H9 (cell line): ENCODE measurements at regions not wholly inside any gene's neighbourhood (a gene's known extent, or its start where the extent isn't known, plus 50 kb on each side); places are given as distances from the start of the nearest gene placed in this dataset.

Experiments used
- DNase-seq: peaks from one replicate; pipeline ENCODE4 v3.0.0-alpha.2; 2017
- H2AFZ ChIP-seq: one replicate; pipeline ENCODE4 v1.6.1; 2013; ENCODE audit warnings: mild to moderate bottlenecking, low read length, control low read depth, moderate library complexity
- H2AK5ac ChIP-seq: 2 replicates; pipeline ENCODE4 v1.6.1; 2013; ENCODE audit warnings: low read length, control low read depth, mixed read lengths; ENCODE audit not compliant: insufficient read length
- H2BK120ac ChIP-seq: one replicate; pipeline ENCODE4 v1.6.1; 2013; ENCODE audit warnings: low read depth, mild to moderate bottlenecking, low read length, control low read depth, inconsistent platforms; ENCODE audit not compliant: poor library complexity, severe bottlenecking
- H2BK12ac ChIP-seq: 2 replicates; pipeline ENCODE4 v1.6.1; 2013; ENCODE audit warnings: low read length, control low read depth, mixed read lengths, low read depth; ENCODE audit not compliant: insufficient read length
- H2BK15ac ChIP-seq: 2 replicates; pipeline ENCODE4 v1.6.1; 2013; ENCODE audit warnings: low read depth, low read length, control low read depth
- H2BK20ac ChIP-seq: one replicate; pipeline ENCODE4 v1.6.1; 2013; ENCODE audit warnings: low read depth, mild to moderate bottlenecking, low read length, control low read depth, inconsistent platforms; ENCODE audit not compliant: poor library complexity, severe bottlenecking
- H2BK5ac ChIP-seq: 2 replicates; pipeline ENCODE4 v1.6.1; 2013; ENCODE audit warnings: low read length, control low read depth, mixed read lengths; ENCODE audit not compliant: insufficient read length
- H3K14ac ChIP-seq: 2 replicates; pipeline ENCODE4 v1.6.1; 2013; ENCODE audit warnings: low read length, control low read depth; ENCODE audit not compliant: insufficient read depth
- H3K18ac ChIP-seq: 2 replicates; pipeline ENCODE4 v1.6.1; 2013; ENCODE audit warnings: low read depth, mild to moderate bottlenecking, mixed read lengths, low read length, control low read depth; ENCODE audit not compliant: insufficient read length
- H3K23ac ChIP-seq: 2 replicates; pipeline ENCODE4 v1.6.1; 2013; ENCODE audit warnings: low read length, control low read depth, mixed read lengths, low read depth; ENCODE audit not compliant: insufficient read length
- H3K23me2 ChIP-seq: 2 replicates; pipeline ENCODE4 v1.6.1; 2013; ENCODE audit warnings: low read depth, mild to moderate bottlenecking, mixed read lengths, low read length, control low read depth; ENCODE audit not compliant: insufficient read length, poor library complexity, severe bottlenecking
- H3K27ac ChIP-seq: 2 replicates; pipeline ENCODE4 v1.5.1; 2013; ENCODE audit warnings: low read length, control low read depth, mixed read lengths, low read depth; ENCODE audit not compliant: insufficient read length
- H3K27me3 ChIP-seq: 2 replicates; pipeline ENCODE4 v1.6.1; 2013; ENCODE audit warnings: low read length, control low read depth, inconsistent platforms; ENCODE audit not compliant: insufficient read depth
- H3K4ac ChIP-seq: 2 replicates; pipeline ENCODE4 v1.6.1; 2013; ENCODE audit warnings: low read depth, mild to moderate bottlenecking, control low read depth, inconsistent platforms, low read length, moderate library complexity
- H3K4me1 ChIP-seq: 2 replicates; pipeline ENCODE4 v1.6.1; 2013; ENCODE audit warnings: low read length, control low read depth, inconsistent platforms; ENCODE audit not compliant: insufficient read depth
- H3K4me2 ChIP-seq: 2 replicates; pipeline ENCODE4 v1.6.1; 2013; ENCODE audit warnings: low read length, control low read depth, mixed read lengths; ENCODE audit not compliant: insufficient read length, insufficient read depth
- H3K56ac ChIP-seq: 2 replicates; pipeline ENCODE4 v1.6.1; 2013; ENCODE audit warnings: low read depth, mild to moderate bottlenecking, mixed read lengths, low read length, control low read depth; ENCODE audit not compliant: insufficient read length
- H3K79me1 ChIP-seq: 2 replicates; pipeline ENCODE4 v1.6.1; 2013; ENCODE audit warnings: low read depth, mild to moderate bottlenecking, moderate library complexity, low read length, control low read depth, inconsistent platforms; ENCODE audit not compliant: insufficient read depth, poor library complexity, severe bottlenecking
- H3K79me2 ChIP-seq: 2 replicates; pipeline ENCODE4 v1.6.1; 2013; ENCODE audit warnings: low read length, control low read depth, inconsistent platforms; ENCODE audit not compliant: insufficient read depth
- H3K9ac ChIP-seq: 2 replicates; pipeline ENCODE4 v1.6.1; 2013; ENCODE audit warnings: low read length, control low read depth, mixed read lengths; ENCODE audit not compliant: insufficient read length; ENCODE audit errors: extremely low read depth
- H3K9me3 ChIP-seq: one replicate; pipeline ENCODE4 v1.6.1; 2013; ENCODE audit warnings: low read depth, low read length, inconsistent platforms; ENCODE audit not compliant: control insufficient read depth
- H3T11ph ChIP-seq: one replicate; pipeline ENCODE4 v1.6.1; 2013; ENCODE audit warnings: mild to moderate bottlenecking, low read length, control low read depth, inconsistent platforms
- H4K20me1 ChIP-seq: one replicate; pipeline ENCODE4 v1.6.1; 2013; ENCODE audit not compliant: control insufficient read depth, insufficient read length, insufficient read depth
- H4K5ac ChIP-seq: 2 replicates; pipeline ENCODE4 v1.6.1; 2013; ENCODE audit warnings: low read depth, mild to moderate bottlenecking, mixed read lengths, low read length, control low read depth; ENCODE audit not compliant: insufficient read length
- H4K8ac ChIP-seq: replicated peaks from 2 replicates; pipeline ENCODE4 v1.6.1; 2013; ENCODE audit warnings: low read length, control low read depth, mixed read lengths, low read depth; ENCODE audit not compliant: insufficient read length
- H4K91ac ChIP-seq: 2 replicates; pipeline ENCODE4 v1.6.1; 2013; ENCODE audit warnings: low read depth, mild to moderate bottlenecking, moderate library complexity, mixed read lengths, low read length, control low read depth; ENCODE audit not compliant: insufficient read length
- H3K27ac Mint-ChIP-seq, 3 experiments: 2 replicates in 2 of 3; 3 replicates in 1 of 3; pipeline ENCODE4 v1.8.0; 2020 to 2021; ENCODE audit warnings: mixed read lengths in 3 of 3, mild to moderate bottlenecking in 1 of 3, moderate library complexity in 1 of 3
- H3K27me3 Mint-ChIP-seq: 2 replicates; pipeline ENCODE4 v1.8.0; 2021; ENCODE audit warnings: low read depth, mild to moderate bottlenecking, moderate library complexity, mixed read lengths
- H3K36me3 Mint-ChIP-seq, 3 experiments: 2 replicates in 2 of 3; 3 replicates in 1 of 3; pipeline ENCODE4 v1.8.0; 2020 to 2021; ENCODE audit warnings: low read depth in 3 of 3, mixed read lengths in 3 of 3; ENCODE audit not compliant: insufficient read depth in 1 of 3
- H3K4me1 Mint-ChIP-seq, 2 experiments: 2 replicates each; pipeline ENCODE4 v1.8.0; 2020; ENCODE audit warnings: mixed read lengths in 2 of 2
- H3K4me3 Mint-ChIP-seq, 2 experiments: 2 replicates in 1 of 2; 3 replicates in 1 of 2; pipeline ENCODE4 v1.8.0; 2020 to 2021; ENCODE audit warnings: mild to moderate bottlenecking in 2 of 2, mixed read lengths in 2 of 2, moderate library complexity in 1 of 2
- H3K9me3 Mint-ChIP-seq, 2 experiments: 2 replicates in 1 of 2; 3 replicates in 1 of 2; pipeline ENCODE4 v1.8.0; 2020; ENCODE audit warnings: mild to moderate bottlenecking in 2 of 2, mixed read lengths in 2 of 2, moderate library complexity in 1 of 2
- CTCF ChIP-seq: fragments of 200-600 bp; sonication (generic); conservative IDR thresholded peaks from 3 replicates; pipeline ENCODE4 v1.8.0; 2021; ENCODE audit warnings: antibody characterized with exemption, mild to moderate bottlenecking
- WGBS: extraction: QIAGEN DNeasy Blood & Tissue Kit; methylation state at CpG from one replicate; pipeline ENCODE4 v1.1.7; 2013; ENCODE audit warnings: missing lambda C conversion rate, low lambda C conversion rate, mixed read lengths; ENCODE audit not compliant: insufficient read length; ENCODE audit errors: extremely low coverage; 5-methylcytosine and 5-hydroxymethylcytosine counted together

- H2BK5ac ChIP-seq = no peak overlapping the region
- H3K9me3 ChIP-seq = no peaks in the 10 kb centered on the region
- H3K27me3 ChIP-seq = no peaks in the 10 kb centered on the region
- Mint-ChIP-seq H3K4me1 (peaks cover 10 to 13% of the 10 kb centered on the region in 2 experiments), H3K9me3 (no peaks in the 10 kb centered on the region; a peak in 2 of 5 replicates), H3K27me3 (peaks cover 11% of the 10 kb centered on the region), H3K4me3 (no peak overlapping the region), H3K36me3 (no peaks in the 10 kb centered on the region), H3K27ac (no peak overlapping the region)
- no peak overlapping the region for H3K4me2 ChIP-seq
- H2AK5ac ChIP-seq = no peak overlapping the region
- H3K23me2 ChIP-seq = no peaks in the 10 kb centered on the region
- H3T11ph ChIP-seq = no peak overlapping the region
- no peak overlapping the region for H4K8ac ChIP-seq
- no peak overlapping the region for H2BK120ac ChIP-seq
- H2BK15ac ChIP-seq = no peak overlapping the region
- no peak overlapping the region for H3K56ac ChIP-seq
- no peak overlapping the region for H4K5ac ChIP-seq
- no peak overlapping the region; the same call in 1 of the 2 replicates for H3K14ac ChIP-seq
- peak; percentile 39 for DNase-seq
- no peak overlapping the region for H2AFZ ChIP-seq
- no peak overlapping the region for H3K23ac ChIP-seq
- H3K4me1 ChIP-seq = no peaks in the 10 kb centered on the region
- H3K27ac ChIP-seq = no peak overlapping the region
- H2BK20ac ChIP-seq = no peak overlapping the region
- H2BK12ac ChIP-seq = no peak overlapping the region
- no peak overlapping the region for H3K18ac ChIP-seq
- no peaks in the 10 kb centered on the region for H3K79me1 ChIP-seq
- no peaks in the 10 kb centered on the region for H4K20me1 ChIP-seq
- no CpG with 5 or more reads among the region's 5 CpGs for WGBS
- H3K9ac ChIP-seq = no peak overlapping the region
- no peaks in the 10 kb centered on the region for H3K79me2 ChIP-seq
- no peak overlapping the region for H3K4ac ChIP-seq
- H4K91ac ChIP-seq = no peak overlapping the region
- TF ChIP-seq CTCF = no peak
Observed at GRCh38 chr11:19597876-19598275, 114.8 kb upstream of the NAV2 start.
